DOHH2 (cell line): ENCODE measurements at regions not wholly inside any gene's neighbourhood (a gene's known extent, or its start where the extent isn't known, plus 50 kb on each side); places are given as distances from the start of the nearest gene placed in this dataset.

Experiments
- H3F3A ChIP-seq: fragments of 200-600 bp; sonication (generic), shearing (Covaris generic); 2 replicates; pipeline ENCODE4 v1.6.0; 2016; ENCODE audit warnings: antibody characterized with exemption, mild to moderate bottlenecking; ENCODE audit not compliant: control insufficient read depth, insufficient read depth
- H3K27ac ChIP-seq: fragments of 200-600 bp; sonication (generic); 2 replicates; pipeline ENCODE4 v1.5.1; 2014; ENCODE audit warnings: low read depth, mild to moderate bottlenecking, low read length, moderate library complexity
- H3K27me3 ChIP-seq: fragments of 200-600 bp; sonication (generic); 2 replicates; pipeline ENCODE4 v1.6.1; 2014; ENCODE audit warnings: mild to moderate bottlenecking, low read length, mixed read lengths; ENCODE audit not compliant: control insufficient read depth
- H3K36me3 ChIP-seq: fragments of 200-600 bp; sonication (generic); 2 replicates; pipeline ENCODE4 v1.6.1; 2014; ENCODE audit warnings: mild to moderate bottlenecking, low read length, moderate library complexity, mixed read lengths; ENCODE audit not compliant: control insufficient read depth
- H3K4me1 ChIP-seq: fragments of 200-600 bp; sonication (generic); 2 replicates; pipeline ENCODE4 v1.6.1; 2014; ENCODE audit warnings: mild to moderate bottlenecking, low read length, mixed read lengths; ENCODE audit not compliant: control insufficient read depth
- H3K4me2 ChIP-seq: fragments of 200-600 bp; sonication (generic); 2 replicates; pipeline ENCODE4 v1.6.0; 2014; ENCODE audit warnings: mild to moderate bottlenecking, low read length, moderate library complexity
- H3K4me3 ChIP-seq: fragments of 200-600 bp; sonication (generic); 2 replicates; pipeline ENCODE4 v1.5.1; 2014; ENCODE audit warnings: mild to moderate bottlenecking, low read length, mixed read lengths
- H3K79me2 ChIP-seq: fragments of 200-600 bp; sonication (generic); 2 replicates; pipeline ENCODE4 v1.6.1; 2014; ENCODE audit warnings: mild to moderate bottlenecking, low read length, mixed read lengths; ENCODE audit not compliant: control insufficient read depth
- H3K9me2 ChIP-seq: fragments of 200-600 bp; sonication (generic); replicated peaks from 2 replicates; pipeline ENCODE4 v1.6.1; 2014; ENCODE audit warnings: mild to moderate bottlenecking, low read length, mixed read lengths; ENCODE audit not compliant: control insufficient read depth
- H3K9me3 ChIP-seq: fragments of 200-600 bp; sonication (generic); 2 replicates; pipeline ENCODE4 v1.6.1; 2014; ENCODE audit warnings: antibody characterized with exemption, low read length, mixed read lengths; ENCODE audit not compliant: control insufficient read depth, insufficient read depth
- H4K20me1 ChIP-seq: fragments of 200-600 bp; sonication (generic); 2 replicates; pipeline ENCODE4 v1.6.0; 2014; ENCODE audit warnings: low read depth, mild to moderate bottlenecking, antibody characterized with exemption, low read length, moderate library complexity; ENCODE audit not compliant: control insufficient read depth, insufficient read depth
- EZH2phosphoT487 ChIP-seq: fragments of 200-600 bp; sonication (generic); IDR thresholded peaks from 2 replicates; pipeline ENCODE4 v1.6.1; 2017; ENCODE audit warnings: borderline replicate concordance, mild to moderate bottlenecking, antibody characterized with exemption, low read length, moderate library complexity, mixed read lengths
- TF ChIP-seq, protein P1 (sequence below): fragments of 200-600 bp; sonication (generic); IDR thresholded peaks from one replicate; pipeline ENCODE4 v1.5.1; 2014; ENCODE audit warnings: antibody characterized with exemption, mild to moderate bottlenecking, low read depth, low read length; ENCODE audit not compliant: poor library complexity, severe bottlenecking

DNA sequence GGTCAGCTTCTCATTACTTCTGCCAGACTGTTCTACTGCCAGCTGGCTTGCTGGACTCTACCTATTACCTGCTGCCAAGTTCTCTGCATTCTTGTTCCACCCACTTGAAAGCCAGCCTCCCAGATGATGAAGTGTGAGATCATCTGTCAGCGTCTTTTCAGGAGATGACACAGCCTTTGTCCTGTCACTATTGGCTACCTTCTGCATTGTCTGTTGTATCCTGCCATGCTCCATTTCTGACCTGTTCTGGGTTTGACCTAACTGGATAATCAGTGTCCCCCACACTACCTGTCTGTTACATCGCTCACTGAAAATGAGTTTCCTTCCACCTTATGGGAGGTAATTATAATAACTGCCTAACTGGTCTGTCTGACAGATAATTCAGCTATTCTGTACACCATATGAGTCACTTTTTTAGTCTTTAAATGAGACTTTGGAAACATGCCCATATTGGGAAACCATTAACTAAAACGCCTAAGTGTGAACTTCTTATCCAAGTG, 520.6 kb downstream of the METTL4 start:
- H3K27me3 ChIP-seq: no peaks in the 10 kb centered on the region
- no peaks in the 10 kb centered on the region for H4K20me1 ChIP-seq
- no peaks in the 10 kb centered on the region for H3K9me2 ChIP-seq
- no peak overlapping the region for H3K4me3 ChIP-seq
- H3K79me2 ChIP-seq: no peaks in the 10 kb centered on the region
- H3F3A ChIP-seq: no peaks in the 10 kb centered on the region
- H3K27ac ChIP-seq: no peak overlapping the region
- H3K9me3 ChIP-seq: no peaks in the 10 kb centered on the region
- H3K4me2 ChIP-seq: no peak overlapping the region
- no peaks in the 10 kb centered on the region for H3K36me3 ChIP-seq
- TF ChIP-seq, protein P1, sequence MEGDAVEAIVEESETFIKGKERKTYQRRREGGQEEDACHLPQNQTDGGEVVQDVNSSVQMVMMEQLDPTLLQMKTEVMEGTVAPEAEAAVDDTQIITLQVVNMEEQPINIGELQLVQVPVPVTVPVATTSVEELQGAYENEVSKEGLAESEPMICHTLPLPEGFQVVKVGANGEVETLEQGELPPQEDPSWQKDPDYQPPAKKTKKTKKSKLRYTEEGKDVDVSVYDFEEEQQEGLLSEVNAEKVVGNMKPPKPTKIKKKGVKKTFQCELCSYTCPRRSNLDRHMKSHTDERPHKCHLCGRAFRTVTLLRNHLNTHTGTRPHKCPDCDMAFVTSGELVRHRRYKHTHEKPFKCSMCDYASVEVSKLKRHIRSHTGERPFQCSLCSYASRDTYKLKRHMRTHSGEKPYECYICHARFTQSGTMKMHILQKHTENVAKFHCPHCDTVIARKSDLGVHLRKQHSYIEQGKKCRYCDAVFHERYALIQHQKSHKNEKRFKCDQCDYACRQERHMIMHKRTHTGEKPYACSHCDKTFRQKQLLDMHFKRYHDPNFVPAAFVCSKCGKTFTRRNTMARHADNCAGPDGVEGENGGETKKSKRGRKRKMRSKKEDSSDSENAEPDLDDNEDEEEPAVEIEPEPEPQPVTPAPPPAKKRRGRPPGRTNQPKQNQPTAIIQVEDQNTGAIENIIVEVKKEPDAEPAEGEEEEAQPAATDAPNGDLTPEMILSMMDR: no peak
- TF ChIP-seq EZH2phosphoT487: no peak
- no peaks in the 10 kb centered on the region for H3K4me1 ChIP-seq

DNA sequence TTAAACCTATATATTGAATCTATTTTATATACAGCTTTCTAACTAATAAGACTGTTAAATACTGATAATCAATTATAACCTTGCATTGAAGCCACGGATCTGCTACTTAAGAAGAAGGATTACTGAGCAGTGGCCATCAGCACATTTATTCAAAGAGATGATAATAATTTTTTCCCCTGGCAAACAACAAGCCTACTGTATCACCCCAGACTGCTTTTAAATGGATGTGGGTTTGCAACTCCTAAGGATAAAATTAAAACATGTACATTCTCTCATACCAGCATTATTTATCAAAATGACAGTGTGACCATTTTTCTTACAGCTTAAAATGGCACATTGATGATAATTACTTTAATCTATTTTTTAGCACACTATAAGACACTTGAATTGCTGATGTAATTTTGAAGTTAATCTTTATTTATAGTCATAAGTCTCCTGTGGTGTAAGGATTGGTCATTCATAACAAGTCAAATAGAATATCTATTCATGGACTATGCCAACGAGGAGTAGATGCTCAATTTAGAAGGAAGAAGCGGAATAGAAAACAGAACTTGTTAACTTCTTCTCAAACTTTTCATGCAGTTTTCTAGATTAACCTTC, 517.7 kb downstream of the METTL4 start:
- Histone ChIP-seq H3K27me3 (no peaks in the 10 kb centered on the region), H3K27ac (no peak overlapping the region), H3F3A (no peaks in the 10 kb centered on the region), H4K20me1 (no peaks in the 10 kb centered on the region), H3K9me2 (no peaks in the 10 kb centered on the region), H3K79me2 (no peaks in the 10 kb centered on the region), H3K4me2 (no peak overlapping the region), H3K36me3 (no peaks in the 10 kb centered on the region), H3K4me3 (no peak overlapping the region), H3K9me3 (no peaks in the 10 kb centered on the region), H3K4me1 (no peaks in the 10 kb centered on the region)
- no peak for TF ChIP-seq EZH2phosphoT487
- TF ChIP-seq, protein P1: no peak

DNA sequence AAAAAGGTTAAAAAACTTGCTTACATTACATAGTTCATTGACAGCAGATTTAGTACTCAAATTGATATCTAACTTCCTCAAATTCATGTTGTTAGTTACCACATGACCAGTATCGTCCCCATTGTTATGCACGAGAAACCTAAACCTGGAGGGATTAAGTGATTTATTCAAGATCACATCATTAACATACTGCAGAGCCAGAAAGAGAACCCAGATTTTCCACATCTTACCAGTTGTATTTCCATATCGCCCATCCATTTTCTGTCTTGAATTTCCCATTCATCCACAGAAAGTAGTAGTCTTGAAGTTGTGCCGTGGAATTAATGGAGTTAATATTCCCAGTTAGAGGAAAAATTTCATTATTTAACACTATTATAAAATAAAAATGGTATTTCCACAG, 512.0 kb downstream of the METTL4 start:
- no peaks in the 10 kb centered on the region for H3K79me2 ChIP-seq
- H3K27me3 ChIP-seq: no peaks in the 10 kb centered on the region
- no peak overlapping the region for H3K4me2 ChIP-seq
- no peak overlapping the region for H3K27ac ChIP-seq
- no peaks in the 10 kb centered on the region; the same call in 1 of the 2 replicates for H3K9me2 ChIP-seq
- no peaks in the 10 kb centered on the region for H3F3A ChIP-seq
- TF ChIP-seq, protein P1: no peak
- TF ChIP-seq EZH2phosphoT487: no peak
- no peaks in the 10 kb centered on the region for H3K36me3 ChIP-seq
- no peaks in the 10 kb centered on the region for H3K4me1 ChIP-seq
- no peak overlapping the region for H3K4me3 ChIP-seq
- H3K9me3 ChIP-seq: no peaks in the 10 kb centered on the region
- H4K20me1 ChIP-seq: no peaks in the 10 kb centered on the region
